OCI-LY7 (cell line): ENCODE measurements at regions not wholly inside any gene's neighbourhood (a gene's known extent, or its start where the extent isn't known, plus 50 kb on each side); places are given as distances from the start of the nearest gene placed in this dataset.

Experiments
- EZH2phosphoT487 ChIP-seq: fragments of 200-600 bp; sonication (generic); IDR thresholded peaks from 2 replicates; pipeline ENCODE4 v1.6.1; 2018; ENCODE audit warnings: low read depth, borderline replicate concordance, mild to moderate bottlenecking, mixed run types, antibody characterized with exemption, low read length, moderate library complexity, mixed read lengths
- TF ChIP-seq, protein P1 (sequence below): fragments of 200-600 bp; sonication (generic); conservative IDR thresholded peaks from 2 replicates; pipeline ENCODE4 v1.5.1; 2014; ENCODE audit warnings: mild to moderate bottlenecking, antibody characterized with exemption, low read length, moderate library complexity, mixed read lengths

DNA sequence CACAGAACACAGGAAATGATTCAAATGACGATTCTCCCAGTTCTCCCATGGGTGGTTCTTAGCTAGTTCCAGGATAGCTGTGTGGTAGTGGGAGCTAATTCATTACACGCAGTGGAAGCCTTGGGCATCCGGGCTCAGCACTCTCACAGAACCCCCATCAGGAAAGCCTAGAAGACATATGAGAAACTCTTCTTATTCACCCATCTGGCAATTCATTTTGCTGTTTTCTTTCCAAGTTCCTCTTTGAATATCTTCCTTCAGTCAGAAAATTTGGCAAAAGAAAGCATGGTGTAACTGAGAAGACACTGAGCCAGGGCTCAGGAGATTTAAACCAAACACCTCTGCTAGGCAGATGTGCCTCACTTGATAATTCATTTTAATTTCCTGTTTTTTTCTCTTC is 85.2 kb upstream of the FN1 start:
- TF ChIP-seq, protein P1, sequence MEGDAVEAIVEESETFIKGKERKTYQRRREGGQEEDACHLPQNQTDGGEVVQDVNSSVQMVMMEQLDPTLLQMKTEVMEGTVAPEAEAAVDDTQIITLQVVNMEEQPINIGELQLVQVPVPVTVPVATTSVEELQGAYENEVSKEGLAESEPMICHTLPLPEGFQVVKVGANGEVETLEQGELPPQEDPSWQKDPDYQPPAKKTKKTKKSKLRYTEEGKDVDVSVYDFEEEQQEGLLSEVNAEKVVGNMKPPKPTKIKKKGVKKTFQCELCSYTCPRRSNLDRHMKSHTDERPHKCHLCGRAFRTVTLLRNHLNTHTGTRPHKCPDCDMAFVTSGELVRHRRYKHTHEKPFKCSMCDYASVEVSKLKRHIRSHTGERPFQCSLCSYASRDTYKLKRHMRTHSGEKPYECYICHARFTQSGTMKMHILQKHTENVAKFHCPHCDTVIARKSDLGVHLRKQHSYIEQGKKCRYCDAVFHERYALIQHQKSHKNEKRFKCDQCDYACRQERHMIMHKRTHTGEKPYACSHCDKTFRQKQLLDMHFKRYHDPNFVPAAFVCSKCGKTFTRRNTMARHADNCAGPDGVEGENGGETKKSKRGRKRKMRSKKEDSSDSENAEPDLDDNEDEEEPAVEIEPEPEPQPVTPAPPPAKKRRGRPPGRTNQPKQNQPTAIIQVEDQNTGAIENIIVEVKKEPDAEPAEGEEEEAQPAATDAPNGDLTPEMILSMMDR, result no peak
- no peak for TF ChIP-seq EZH2phosphoT487
